CD14-positive monocyte (primary cell): ENCODE measurements at regions not wholly inside any gene's neighbourhood (a gene's known extent, or its start where the extent isn't known, plus 50 kb on each side); places are given as distances from the start of the nearest gene placed in this dataset.

ENCODE experiments used
- DNase-seq, 3 donors: peaks; one replicate each; pipeline ENCODE4 v3.0.0-alpha.2; 2011 to 2022
- H2AFZ ChIP-seq: 2 replicates; pipeline ENCODE4 v1.6.0; 2012; ENCODE audit warnings: mild to moderate bottlenecking, low read depth, low read length, inconsistent platforms; ENCODE audit not compliant: insufficient read depth, poor library complexity, severe bottlenecking
- H3K27ac ChIP-seq, 2 donors: 1 replicate in 1 of 2; 2 replicates in 1 of 2; pipeline ENCODE4 v1.5.1; 2012 to 2013; ENCODE audit warnings: low read length in 2 of 2, control low read depth in 1 of 2, inconsistent platforms in 1 of 2, low read depth in 1 of 2, mild to moderate bottlenecking in 1 of 2
- H3K27me3 ChIP-seq, 2 donors: one replicate each; pipeline versions ENCODE4 v1.6.0 to v1.6.1; 2011 to 2013; ENCODE audit warnings: low read length in 2 of 2; ENCODE audit not compliant: control insufficient read depth in 2 of 2, insufficient read depth in 2 of 2
- H3K36me3 ChIP-seq, 2 donors: replicated peaks in 1 of 2; 1 replicate in 1 of 2; 2 replicates in 1 of 2; pipeline versions ENCODE4 v1.5.1 to v1.6.1; 2012 to 2013; ENCODE audit warnings: low read length in 2 of 2, control low read depth in 1 of 2, inconsistent platforms in 1 of 2, mild to moderate bottlenecking in 1 of 2; ENCODE audit not compliant: insufficient read depth in 2 of 2, control insufficient read depth in 1 of 2
- H3K4me1 ChIP-seq, 2 donors: 1 replicate in 1 of 2; 2 replicates in 1 of 2; pipeline versions ENCODE4 v1.5.1 to v1.6.1; 2012 to 2013; ENCODE audit warnings: low read length in 2 of 2, control low read depth in 1 of 2, inconsistent platforms in 1 of 2, mild to moderate bottlenecking in 1 of 2, moderate library complexity in 1 of 2; ENCODE audit not compliant: insufficient read depth in 2 of 2, control insufficient read depth in 1 of 2
- H3K4me2 ChIP-seq: replicated peaks from 2 replicates; pipeline ENCODE3; 2012; ENCODE audit warnings: low read length, moderate library complexity, mild to moderate bottlenecking; ENCODE audit not compliant: poor library complexity, severe bottlenecking; ENCODE audit errors: extremely low read depth
- H3K4me3 ChIP-seq, 3 experiments: fragments of 200-600 bp in 1 of 3; sonication (generic) in 1 of 3; replicated peaks in 1 of 3; 1 replicate in 2 of 3; 2 replicates in 1 of 3; pipeline ENCODE4 v1.5.1; 2011 to 2013; ENCODE audit warnings: low read length in 3 of 3, mild to moderate bottlenecking in 3 of 3, control low read depth in 2 of 3, low read depth in 2 of 3, inconsistent platforms in 1 of 3, moderate library complexity in 1 of 3
- H3K79me2 ChIP-seq: 2 replicates; pipeline ENCODE4 v1.6.0; 2012; ENCODE audit warnings: mild to moderate bottlenecking, control low read depth, inconsistent platforms, low read length, moderate library complexity; ENCODE audit not compliant: insufficient read depth
- H3K9ac ChIP-seq: 2 replicates; pipeline ENCODE4 v1.6.0; 2017; ENCODE audit warnings: low read length, mild to moderate bottlenecking; ENCODE audit not compliant: insufficient read depth, poor library complexity, severe bottlenecking
- H3K9me3 ChIP-seq, 2 donors: replicated peaks in 1 of 2; 1 replicate in 1 of 2; 2 replicates in 1 of 2; pipeline versions ENCODE4 v1.5.1 to v1.6.1; 2012 to 2013; ENCODE audit warnings: low read length in 2 of 2, control low read depth in 1 of 2; ENCODE audit not compliant: control insufficient read depth in 1 of 2, insufficient read depth in 1 of 2
- H4K20me1 ChIP-seq: 2 replicates; pipeline ENCODE4 v1.6.0; 2012; ENCODE audit warnings: mild to moderate bottlenecking, low read length, control low read depth, moderate library complexity; ENCODE audit not compliant: insufficient read depth
- H3K27ac Mint-ChIP-seq, 7 donors: one replicate each; pipeline ENCODE4 v1.8.0; 2020; ENCODE audit warnings: mild to moderate bottlenecking in 7 of 7, mixed read lengths in 7 of 7, moderate library complexity in 6 of 7, inconsistent platforms in 2 of 7
- H3K27me3 Mint-ChIP-seq, 3 donors: one replicate each; pipeline ENCODE4 v1.8.0; 2021 to 2022; ENCODE audit warnings: low read depth in 3 of 3, mild to moderate bottlenecking in 3 of 3, mixed read lengths in 3 of 3, moderate library complexity in 3 of 3, inconsistent platforms in 1 of 3
- H3K36me3 Mint-ChIP-seq, 2 donors: one replicate each; pipeline ENCODE4 v1.8.0; 2020; ENCODE audit warnings: mixed read lengths in 2 of 2, inconsistent platforms in 1 of 2, mild to moderate bottlenecking in 1 of 2
- H3K4me1 Mint-ChIP-seq: one replicate; pipeline ENCODE4 v1.8.0; 2020; ENCODE audit warnings: mild to moderate bottlenecking, mixed read lengths
- H3K4me3 Mint-ChIP-seq, 2 donors: one replicate each; pipeline ENCODE4 v1.8.0; 2020; ENCODE audit warnings: mild to moderate bottlenecking in 2 of 2, mixed read lengths in 2 of 2, moderate library complexity in 1 of 2
- H3K9me3 Mint-ChIP-seq, 7 donors: one replicate each; pipeline ENCODE4 v1.8.0; 2020 to 2022; ENCODE audit warnings: mixed read lengths in 7 of 7, mild to moderate bottlenecking in 6 of 7, moderate library complexity in 6 of 7, inconsistent platforms in 2 of 7
- CTCF ChIP-seq: fragments of 200-600 bp; IDR thresholded peaks from one replicate; pipeline ENCODE4 v1.8.0; 2022; ENCODE audit warnings: antibody characterized with exemption, mild to moderate bottlenecking
- WGBS: methylation state at CpG from one replicate; pipeline ENCODE4 v1.1.5; 2013; ENCODE audit warnings: missing lambda C conversion rate; ENCODE audit not compliant: insufficient coverage; 5-methylcytosine and 5-hydroxymethylcytosine counted together
- intact Hi-C, 2 donors: fragments of 100-400 bp; cut with micrococcal nuclease; formaldehyde crosslinking; loops; one replicate each; pipeline versions ENCODE4 v1.15.0 to v1.15.1; 2023

- Mint-ChIP-seq H3K27ac (no peak overlapping the region), H3K4me1 (peaks cover 4% of the 10 kb centered on the region), H3K36me3 (no peaks in the 10 kb centered on the region), H3K9me3 (peaks cover 0 to 2% (median 0%) of the 10 kb centered on the region in 7 donors), H3K27me3 (peaks cover 0 to 5% (median 3%) of the 10 kb centered on the region in 3 donors), H3K4me3 (no peak overlapping the region)
- TF ChIP-seq CTCF, result no peak
- H3K36me3 ChIP-seq, result no peaks in the 10 kb centered on the region
- H4K20me1 ChIP-seq, result no peaks in the 10 kb centered on the region
- H3K9ac ChIP-seq, result no peak overlapping the region
- intact Hi-C loops, result no loop called here
- H3K4me3 ChIP-seq, result no peak overlapping the region
- no peaks in the 10 kb centered on the region for H3K27me3 ChIP-seq
- no peak overlapping the region for H3K4me2 ChIP-seq
- no peak for DNase-seq
- whole genome bisulfite sequencing, result no CpG with 5 or more reads among the region's 5 CpGs
- H3K79me2 ChIP-seq, result no peaks in the 10 kb centered on the region
- no peak overlapping the region for H3K27ac ChIP-seq
- H2AFZ ChIP-seq, result no peak overlapping the region
- no peaks in the 10 kb centered on the region for H3K9me3 ChIP-seq
- no peaks in the 10 kb centered on the region for H3K4me1 ChIP-seq
These were observed 259.6 kb downstream of the BTG1 start for GRCh38 chr12:91885851-91886731.

- Histone ChIP-seq H3K79me2 (no peaks in the 10 kb centered on the region), H3K27ac (no peak overlapping the region), H3K4me3 (no peak overlapping the region), H3K27me3 (no peaks in the 10 kb centered on the region), H3K4me2 (no peak overlapping the region), H4K20me1 (no peaks in the 10 kb centered on the region), H3K9me3 (no peaks in the 10 kb centered on the region), H3K4me1 (no peaks in the 10 kb centered on the region), H3K9ac (no peak overlapping the region), H3K36me3 (no peaks in the 10 kb centered on the region), H2AFZ (no peak overlapping the region)
- Mint-ChIP-seq H3K9me3 (peaks cover 0 to 2% (median 0%) of the 10 kb centered on the region in 7 donors), H3K4me1 (peaks cover 5% of the 10 kb centered on the region), H3K36me3 (no peaks in the 10 kb centered on the region), H3K27ac (no peak overlapping the region), H3K4me3 (no peak overlapping the region), H3K27me3 (peaks cover 0 to 5% (median 3%) of the 10 kb centered on the region in 3 donors)
- intact Hi-C loops, result no loop called here
- no peak for TF ChIP-seq CTCF
- DNase-seq, result no peak
- no CpG with 5 or more reads among the region's 3 CpGs for WGBS
These were observed 261.4 kb downstream of the BTG1 start for GRCh38 chr12:91884230-91884629.
